Right kidney (tissue), 1 donor: ENCODE measurements at regions not wholly inside any gene's neighbourhood (a gene's known extent, or its start where the extent isn't known, plus 50 kb on each side); places are given as distances from the start of the nearest gene placed in this dataset.

ENCODE experiments used
- DNase-seq: peaks from one replicate; pipeline ENCODE4 v3.0.0-alpha.2; 2016

GRCh38 chr10:3480990-3481315, 304.1 kb downstream of the KLF6 start:
- DNase-seq = no peak

DNA sequence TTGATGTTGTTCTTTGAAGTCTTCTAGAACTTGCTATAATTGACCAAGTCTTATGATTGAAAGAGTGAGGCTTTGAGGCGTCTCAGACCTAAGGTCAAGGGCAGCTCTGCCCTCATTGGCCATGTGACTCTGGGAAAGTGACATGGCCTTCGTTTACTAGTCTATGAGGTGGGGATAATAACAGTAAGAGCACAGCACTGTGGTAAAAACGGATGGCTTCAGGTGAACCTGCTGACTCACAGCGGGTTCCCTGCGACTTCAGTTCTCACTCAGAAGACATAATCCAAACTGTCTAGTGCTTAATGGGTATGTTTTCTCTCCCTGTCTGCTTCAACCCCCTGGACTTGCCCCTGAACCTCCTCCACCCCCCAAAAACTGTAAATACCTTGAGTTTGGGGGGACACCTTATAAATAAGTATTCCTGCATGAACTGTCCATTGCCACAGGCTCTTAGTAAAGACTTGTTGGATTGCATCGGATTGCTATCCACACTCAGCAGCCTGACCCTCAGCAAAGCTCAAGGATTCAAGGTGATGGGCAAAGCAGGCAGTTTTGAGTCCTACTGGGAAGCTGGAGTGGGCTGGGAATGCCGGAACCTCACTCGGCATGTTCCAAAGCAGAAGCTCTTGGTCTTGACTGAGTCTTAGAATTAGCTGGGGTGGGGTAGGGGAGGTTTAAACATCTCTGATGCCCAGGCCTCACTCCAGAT, 304.6 kb downstream of the KLF6 start:
- no peak for DNase-seq

DNA sequence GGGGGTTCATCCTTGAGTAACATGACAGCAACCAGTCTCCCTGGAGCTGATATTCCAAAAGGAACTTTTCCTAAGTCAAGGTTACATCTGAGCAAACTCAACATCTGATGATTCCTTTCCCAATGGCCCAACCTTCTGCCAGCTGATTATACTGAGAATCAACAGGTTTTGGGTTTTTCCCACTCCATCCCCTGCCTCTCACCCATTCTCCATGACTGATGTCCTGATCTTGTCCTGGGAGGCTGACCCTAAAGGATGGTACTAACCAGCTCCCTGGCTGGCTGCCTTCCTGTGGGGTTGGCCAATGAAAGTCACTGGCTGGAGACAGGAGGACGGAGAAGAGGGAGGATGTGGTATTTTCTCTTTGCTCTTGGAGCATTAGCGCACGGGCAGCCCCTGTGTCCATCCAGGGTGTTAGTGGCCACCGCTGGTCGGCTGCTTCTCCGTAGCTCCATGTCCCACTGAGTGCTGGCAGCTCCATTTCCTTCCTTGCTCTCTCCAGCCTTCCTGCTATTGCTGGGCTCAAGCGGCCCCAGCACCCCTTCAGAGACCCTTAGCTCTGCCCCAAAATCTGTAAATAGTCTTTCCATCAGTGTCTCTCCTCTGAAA, 306.2 kb upstream of the PITRM1 start:
- DNase-seq = no peak

DNA sequence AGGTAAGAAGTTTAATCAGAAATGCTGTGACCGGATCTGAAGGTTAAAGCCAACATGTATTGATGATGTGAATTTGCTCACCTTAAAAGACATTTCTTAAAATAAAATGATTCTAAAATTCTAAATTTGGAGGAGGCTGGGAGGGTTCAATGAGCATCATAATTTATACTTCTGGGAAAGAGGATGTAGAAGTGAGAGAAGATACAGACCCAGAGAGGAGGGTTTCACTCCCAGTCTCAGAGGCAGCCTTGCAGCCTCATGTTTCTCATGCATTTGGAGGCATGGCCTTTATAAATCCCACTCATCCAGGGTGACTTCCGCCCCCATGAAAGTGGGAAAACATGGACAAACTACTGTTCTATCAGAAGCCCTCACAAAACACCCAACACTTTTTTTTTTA, 305.6 kb upstream of the PITRM1 start:
- DNase-seq = no peak

DNA sequence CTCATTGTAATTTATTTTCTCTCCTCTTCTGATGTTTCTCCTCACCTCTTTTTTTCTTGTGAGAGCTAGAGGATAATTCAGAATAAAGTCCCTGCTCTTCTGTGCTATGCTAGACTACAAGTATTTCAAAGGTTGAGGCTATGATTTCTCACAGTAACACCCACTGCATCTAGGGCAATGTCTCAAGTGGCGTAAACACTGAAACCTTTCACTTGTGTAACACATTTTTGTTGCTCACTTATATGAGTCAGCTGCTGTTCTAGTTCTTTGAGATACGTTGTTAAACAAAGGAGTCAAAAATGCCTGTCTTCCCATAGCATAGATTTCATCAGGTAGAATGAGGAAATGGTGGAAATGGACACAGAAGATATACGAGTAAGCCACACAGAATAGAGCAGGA, 305.1 kb upstream of the PITRM1 start:
- DNase-seq = no peak

DNA sequence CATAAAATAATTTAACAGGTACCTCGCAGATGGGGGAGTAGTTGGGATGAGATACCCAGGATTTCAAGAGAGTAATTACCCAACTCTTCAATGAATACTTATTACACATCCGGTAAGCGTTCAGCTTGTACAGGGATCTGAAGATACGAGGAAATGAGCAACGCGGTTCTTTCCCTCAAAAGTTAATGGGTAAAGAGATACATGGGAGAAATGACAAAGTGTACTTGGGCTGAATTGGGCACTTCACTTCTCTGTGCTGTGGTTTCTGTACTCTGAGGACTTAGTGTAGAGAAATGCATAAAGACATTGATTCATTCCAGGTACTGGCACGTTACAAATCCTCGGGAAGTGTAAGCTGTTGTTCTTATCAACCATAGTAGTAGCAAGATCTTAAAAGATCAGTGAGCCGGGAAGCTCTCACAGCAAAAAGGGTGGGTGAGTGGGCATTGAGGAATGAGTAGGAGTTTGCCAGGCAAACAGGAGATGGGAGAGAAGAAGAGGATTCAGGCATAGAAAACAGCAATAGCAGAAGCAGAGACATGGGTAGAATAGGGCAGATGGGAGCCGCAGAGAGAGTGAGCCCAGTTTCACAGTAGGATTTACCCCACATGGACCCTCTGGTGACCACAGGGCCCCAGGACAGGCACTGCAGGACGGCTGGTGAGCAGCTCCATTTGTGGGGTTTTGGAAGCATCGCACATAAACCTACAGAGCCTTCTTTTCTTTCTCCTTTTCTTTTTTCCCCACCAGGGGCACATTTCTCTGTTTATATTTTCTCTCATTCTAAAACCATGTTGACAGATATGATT, 304.3 kb upstream of the PITRM1 start:
- no peak for DNase-seq

GRCh38 chr10:3476186-3476585, 303.6 kb upstream of the PITRM1 start:
- DNase-seq = no peak

- no peak for DNase-seq
Measured at GRCh38 chr10:3475367-3475766, 302.8 kb upstream of the PITRM1 start.

GRCh38 chr10:3474266-3474665, 301.7 kb upstream of the PITRM1 start:
- DNase-seq = no peak

DNA sequence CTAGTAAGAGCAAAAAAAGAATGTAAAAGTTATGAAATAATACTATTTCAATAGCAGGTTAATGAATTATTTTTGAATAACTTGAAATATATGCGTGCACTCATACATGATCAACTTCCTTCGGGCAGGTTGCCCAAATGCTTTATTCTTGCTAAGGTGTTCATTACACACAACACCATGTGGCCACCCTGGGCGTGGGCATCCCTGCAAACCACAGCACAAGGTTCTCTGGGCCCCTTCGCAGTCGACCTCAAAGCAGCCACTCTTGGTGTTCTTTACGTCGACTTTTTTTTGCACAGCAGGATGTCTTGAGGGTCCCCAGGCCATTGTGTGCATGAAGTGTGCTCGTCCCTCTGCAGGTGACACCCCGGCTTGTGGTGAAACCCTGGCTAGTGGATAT, 300.7 kb upstream of the PITRM1 start:
- no peak for DNase-seq

GRCh38 chr10:3472287-3473051, 299.9 kb upstream of the PITRM1 start:
- DNase-seq = peak; percentile 48

- no peak for DNase-seq
Measured at GRCh38 chr10:3471927-3472286, 299.3 kb upstream of the PITRM1 start.

DNA sequence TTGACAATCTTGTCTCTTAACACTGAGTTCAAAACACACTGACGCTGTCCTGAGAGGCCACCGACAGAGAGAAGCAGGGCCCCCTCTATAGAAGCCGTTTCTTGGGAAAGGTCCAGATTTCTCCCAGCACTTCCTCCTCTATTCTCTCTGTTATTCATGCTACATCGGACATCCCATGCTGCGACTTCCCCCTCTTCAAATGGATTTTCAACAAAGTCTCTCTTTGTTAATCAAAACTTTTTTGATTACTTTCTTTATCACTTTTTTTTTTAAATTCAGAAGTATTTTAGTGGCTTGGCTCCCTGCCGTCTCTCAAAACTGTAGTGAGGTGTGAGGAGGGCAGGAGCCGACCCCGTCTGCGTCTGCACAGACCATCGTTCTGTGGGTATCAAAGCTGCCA, 298.9 kb upstream of the PITRM1 start:
- no peak for DNase-seq

DNA sequence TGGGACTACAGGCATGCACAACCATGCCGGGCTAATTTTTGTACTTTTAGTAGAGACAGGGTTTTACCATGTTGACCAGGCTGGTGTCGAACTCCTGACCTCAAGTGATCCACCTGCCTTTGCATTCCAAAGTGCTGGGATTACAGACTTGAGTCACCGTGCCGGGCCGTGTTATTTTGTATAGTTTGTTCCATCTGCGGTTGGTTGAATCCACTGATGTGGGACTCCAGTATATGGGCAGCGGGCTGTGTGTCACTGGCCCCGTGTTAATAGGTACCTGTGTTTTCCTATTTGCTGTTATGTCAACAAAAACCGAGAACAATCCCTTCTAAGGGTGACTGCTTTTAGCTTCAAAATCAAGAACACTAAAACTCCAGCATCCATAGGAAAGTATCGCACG, 297.6 kb upstream of the PITRM1 start:
- DNase-seq = no peak

- no peak for DNase-seq
Measured at GRCh38 chr10:3469639-3470020, 297.0 kb upstream of the PITRM1 start.

- peak; percentile 54 for DNase-seq
Measured at GRCh38 chr10:3468919-3469638, 296.5 kb upstream of the PITRM1 start.

DNA sequence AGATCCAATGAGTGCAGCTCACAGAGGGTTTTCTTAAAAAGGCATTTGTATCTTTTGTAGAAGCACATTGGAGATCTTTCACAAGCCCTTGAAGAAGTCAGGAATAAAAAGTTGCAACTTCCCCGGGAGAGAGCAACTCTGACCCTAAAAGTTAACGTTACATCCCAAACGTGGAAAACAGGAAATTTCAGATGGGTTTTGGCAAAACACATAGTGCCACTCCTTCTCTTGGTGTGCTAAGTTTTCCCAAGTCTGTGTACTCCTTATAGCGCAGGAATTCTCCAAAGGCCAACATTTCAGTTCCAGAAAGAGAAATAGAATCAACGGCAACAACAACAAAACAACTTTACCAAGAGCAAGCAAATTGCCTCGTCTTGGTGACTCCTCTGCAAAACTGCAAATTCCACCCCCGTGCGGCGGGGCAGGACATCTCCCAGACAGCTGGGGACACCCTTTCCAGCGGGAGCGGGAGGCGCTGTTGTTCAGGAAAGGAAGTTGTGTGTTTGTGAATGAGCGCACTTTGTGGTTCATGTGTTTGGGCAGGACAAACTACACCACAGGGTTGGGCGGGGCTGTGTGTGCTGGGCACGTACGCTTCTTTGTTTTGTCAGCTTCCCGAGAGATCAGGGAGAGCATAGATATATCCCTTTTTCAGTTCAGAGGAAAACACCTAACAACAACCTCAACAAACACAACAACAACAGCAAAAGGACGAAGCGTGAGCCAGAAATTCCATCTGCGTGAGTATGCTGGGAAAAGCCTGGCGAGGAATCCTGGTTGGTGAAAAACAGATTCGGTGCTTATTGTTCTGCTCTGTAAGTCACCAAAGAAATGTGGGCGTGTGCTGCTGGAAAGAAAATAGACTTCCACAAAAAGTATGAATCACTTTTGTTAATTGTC, 294.7 kb upstream of the PITRM1 start:
- peak; percentile 25 for DNase-seq

DNA sequence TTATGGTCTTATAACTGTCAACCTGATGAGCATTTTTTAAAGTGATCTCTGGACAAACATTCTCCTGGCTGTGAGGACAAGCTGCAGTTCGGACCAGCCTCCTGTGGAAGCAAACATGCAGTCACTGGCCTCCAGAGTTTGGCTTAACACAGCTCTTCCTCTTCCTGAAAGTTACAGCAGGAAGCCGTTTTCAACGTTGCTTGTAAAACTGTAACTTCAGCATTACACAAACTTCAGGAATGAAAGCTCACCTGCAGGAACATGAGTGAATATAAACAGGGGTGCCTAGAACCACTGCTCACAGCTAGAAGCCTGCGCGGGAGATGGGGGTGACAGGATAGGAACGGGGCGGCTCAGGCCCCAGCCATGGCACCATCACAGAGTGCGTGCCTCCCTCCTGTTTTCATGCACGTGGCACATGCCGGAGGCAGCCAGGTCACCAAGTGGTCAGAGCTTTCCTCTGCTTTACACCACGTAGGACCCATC, 292.9 kb upstream of the PITRM1 start:
- DNase-seq = peak; percentile 55

- no peak for DNase-seq
Measured at GRCh38 chr10:3464760-3465405, 292.3 kb upstream of the PITRM1 start.

- no peak for DNase-seq
Measured at GRCh38 chr10:3460420-3461128, 288.0 kb upstream of the PITRM1 start.
